ENCODE measurements at regions not wholly inside any gene's neighbourhood (a gene's known extent, or its start where the extent isn't known, plus 50 kb on each side); places are given as distances from the start of the nearest gene placed in this dataset.

GRCh38 chr12:105451211-105451610 is 120.7 kb downstream of the C12orf75 start:
- Histone ChIP-seq H3K9ac (ENCODE audit: low read length in 3 of 3) (no peak overlapping the region), H3K27me3 (ENCODE audit: control insufficient read depth, insufficient read depth, low read length) (no peaks in the 10 kb centered on the region), H3K27ac (ENCODE audit: low read depth in 2 of 2, low read length in 2 of 2) (no peak overlapping the region), H3K36me3 (ENCODE audit: control insufficient read depth in 2 of 3, insufficient read depth in 3 of 3, low read length in 3 of 3) (no peaks in the 10 kb centered on the region), H3K4me3 (ENCODE audit: low read length in 3 of 3) (no peak overlapping the region), H3K4me1 (ENCODE audit: control insufficient read depth in 2 of 3, insufficient read depth in 2 of 3, low read depth in 1 of 3, low read length in 3 of 3) (no peaks in the 10 kb centered on the region), H3K9me3 (ENCODE audit: control insufficient read depth in 2 of 3, insufficient read depth in 1 of 3, low read length in 3 of 3) (no peaks in the 10 kb centered on the region)
- FAIRE-seq (no peak), DNase-seq (no peak)
- no peak for TF ChIP-seq CTCF (IDR thresholded peaks at IDR 0.05; ENCODE audit: borderline replicate concordance, extremely low read depth, insufficient read depth)
- intact Hi-C loops (cut with DNase I), result no loop called here

- no peak overlapping the region for H3K4me3 ChIP-seq (ENCODE audit: low read length in 3 of 3)
- intact Hi-C loops (cut with DNase I), result no loop called here
- H3K27ac ChIP-seq (ENCODE audit: low read depth in 2 of 2, low read length in 2 of 2), result no peak overlapping the region
- DNase-seq (no peak), FAIRE-seq (no peak)
- H3K9me3 ChIP-seq (ENCODE audit: control insufficient read depth in 2 of 3, insufficient read depth in 1 of 3, low read length in 3 of 3), result no peaks in the 10 kb centered on the region
- H3K4me1 ChIP-seq (ENCODE audit: control insufficient read depth in 2 of 3, insufficient read depth in 2 of 3, low read depth in 1 of 3, low read length in 3 of 3), result no peaks in the 10 kb centered on the region
- no peaks in the 10 kb centered on the region for H3K27me3 ChIP-seq (ENCODE audit: control insufficient read depth, insufficient read depth, low read length)
- TF ChIP-seq CTCF (IDR thresholded peaks at IDR 0.05; ENCODE audit: borderline replicate concordance, extremely low read depth, insufficient read depth), result no peak
- H3K36me3 ChIP-seq (ENCODE audit: control insufficient read depth in 2 of 3, insufficient read depth in 3 of 3, low read length in 3 of 3), result no peaks in the 10 kb centered on the region
- H3K9ac ChIP-seq (ENCODE audit: low read length in 3 of 3), result no peak overlapping the region
Measured at GRCh38 chr12:105451798-105452197, 121.3 kb downstream of the C12orf75 start.

GRCh38 chr12:105453316-105453715 is 122.8 kb downstream of the C12orf75 start:
- no peak for TF ChIP-seq CTCF (IDR thresholded peaks at IDR 0.05; ENCODE audit: borderline replicate concordance, extremely low read depth, insufficient read depth)
- intact Hi-C loops (cut with DNase I), result no loop called here
- no peaks in the 10 kb centered on the region for H3K4me1 ChIP-seq (ENCODE audit: control insufficient read depth in 2 of 3, insufficient read depth in 2 of 3, low read depth in 1 of 3, low read length in 3 of 3)
- FAIRE-seq (no peak), DNase-seq (no peak)
- no peak overlapping the region for H3K4me3 ChIP-seq (ENCODE audit: low read length in 3 of 3)
- no peak overlapping the region for H3K9ac ChIP-seq (ENCODE audit: low read length in 3 of 3)
- H3K9me3 ChIP-seq (ENCODE audit: control insufficient read depth in 2 of 3, insufficient read depth in 1 of 3, low read length in 3 of 3), result no peaks in the 10 kb centered on the region
- H3K27me3 ChIP-seq (ENCODE audit: control insufficient read depth, insufficient read depth, low read length), result no peaks in the 10 kb centered on the region
- H3K36me3 ChIP-seq (ENCODE audit: control insufficient read depth in 2 of 3, insufficient read depth in 3 of 3, low read length in 3 of 3), result no peaks in the 10 kb centered on the region
- H3K27ac ChIP-seq (ENCODE audit: low read depth in 2 of 2, low read length in 2 of 2), result no peak overlapping the region

GRCh38 chr12:105454688-105455087 is 124.2 kb downstream of the C12orf75 start:
- H3K4me3 ChIP-seq (ENCODE audit: low read length in 3 of 3), result no peak overlapping the region
- DNase-seq (no peak), FAIRE-seq (no peak)
- no peaks in the 10 kb centered on the region for H3K4me1 ChIP-seq (ENCODE audit: control insufficient read depth in 2 of 3, insufficient read depth in 2 of 3, low read depth in 1 of 3, low read length in 3 of 3)
- H3K27me3 ChIP-seq (ENCODE audit: control insufficient read depth, insufficient read depth, low read length), result no peaks in the 10 kb centered on the region
- H3K9ac ChIP-seq (ENCODE audit: low read length in 3 of 3), result no peak overlapping the region
- no peak overlapping the region for H3K27ac ChIP-seq (ENCODE audit: low read depth in 2 of 2, low read length in 2 of 2)
- intact Hi-C loops (cut with DNase I), result no loop called here
- H3K36me3 ChIP-seq (ENCODE audit: control insufficient read depth in 2 of 3, insufficient read depth in 3 of 3, low read length in 3 of 3), result no peaks in the 10 kb centered on the region
- H3K9me3 ChIP-seq (ENCODE audit: control insufficient read depth in 2 of 3, insufficient read depth in 1 of 3, low read length in 3 of 3), result no peaks in the 10 kb centered on the region
- no peak for TF ChIP-seq CTCF (IDR thresholded peaks at IDR 0.05; ENCODE audit: borderline replicate concordance, extremely low read depth, insufficient read depth)

All from kidney (tissue), 13 donors.